PC-3 (cell line): ENCODE measurements at regions not wholly inside any gene's neighbourhood (a gene's known extent, or its start where the extent isn't known, plus 50 kb on each side); places are given as distances from the start of the nearest gene placed in this dataset.

Experiments used
- ATAC-seq: fragments of 200-7000 bp; cut with Tn5 transposase; 2 replicates; pipeline ENCODE4 v1.9.1; 2020; ENCODE audit warnings: mild to moderate bottlenecking, moderate library complexity
- BruUV-seq: library from RNA; stranded (reverse); fragments of 400-500 nt; replicated peaks from 2 replicates; lab custom pipeline; 2021; lab: Mats Ljungman, UMichigan
- CTCF ChIA-PET: fragments of 300-600 bp; sonication (Branson Sonifier 250); formaldehyde crosslinking; loops from one replicate; lab custom pipeline; 2022; ENCODE audit warnings: antibody characterized with exemption; lab: Charles Lee
- POLR2A ChIA-PET: fragments of 300-600 bp; sonication (Branson Sonifier 250); formaldehyde crosslinking; loops from one replicate; lab custom pipeline; 2022; ENCODE audit warnings: antibody characterized with exemption; ENCODE audit not compliant: unreplicated experiment; lab: Charles Lee
- DNase-seq: peaks from one replicate; pipeline ENCODE4 v3.0.0-alpha.2; 2015
- H2AFZ ChIP-seq: fragments of 300-600 bp; sonication (generic); 2 replicates; pipeline ENCODE4 v1.6.0; 2016; ENCODE audit warnings: antibody characterized with exemption, low read length
- H3F3A ChIP-seq: fragments of 300-600 bp; sonication (generic); one replicate; pipeline ENCODE4 v1.6.0; 2017; ENCODE audit warnings: antibody characterized with exemption, low read length, control low read depth, mild to moderate bottlenecking; ENCODE audit not compliant: unreplicated experiment
- H3K27ac ChIP-seq: fragments of 300-600 bp; sonication (generic); 2 replicates; pipeline ENCODE4 v1.5.1; 2016; ENCODE audit warnings: mild to moderate bottlenecking, low read length
- H3K27me3 ChIP-seq: fragments of 300-600 bp; sonication (generic); 2 replicates; pipeline ENCODE4 v1.6.1; 2016; ENCODE audit warnings: low read length, mixed read lengths
- H3K36me3 ChIP-seq: fragments of 300-600 bp; sonication (generic); 2 replicates; pipeline ENCODE4 v1.6.1; 2016; ENCODE audit warnings: low read depth, mixed run types, low read length, mixed read lengths
- H3K4me1 ChIP-seq: fragments of 300-600 bp; sonication (generic); 2 replicates; pipeline ENCODE4 v1.5.1; 2016; ENCODE audit warnings: low read length; ENCODE audit not compliant: insufficient read depth
- H3K4me2 ChIP-seq: fragments of 300-600 bp; sonication (generic); 2 replicates; pipeline ENCODE4 v1.6.0; 2016; ENCODE audit warnings: low read length
- H3K4me3 ChIP-seq: fragments of 300-600 bp; sonication (generic); 2 replicates; pipeline ENCODE4 v1.5.1; 2016; ENCODE audit warnings: mild to moderate bottlenecking, low read length, mixed read lengths
- H3K79me2 ChIP-seq: fragments of 300-600 bp; sonication (generic); 2 replicates; pipeline ENCODE4 v1.6.1; 2017; ENCODE audit warnings: low read length, mixed read lengths
- H3K9ac ChIP-seq: fragments of 300-600 bp; sonication (generic); 2 replicates; pipeline ENCODE4 v1.6.0; 2016; ENCODE audit warnings: mild to moderate bottlenecking, low read length
- H3K9me2 ChIP-seq: fragments of 300-600 bp; sonication (generic); replicated peaks from 2 replicates; pipeline ENCODE4 v1.6.1; 2016; ENCODE audit warnings: mixed run types, low read length, mixed read lengths
- H3K9me3 ChIP-seq: fragments of 300-600 bp; sonication (generic); 2 replicates; pipeline ENCODE4 v1.6.1; 2016; ENCODE audit warnings: low read length, mixed read lengths
- H4K20me1 ChIP-seq: fragments of 300-600 bp; sonication (generic); 2 replicates; pipeline ENCODE4 v1.6.1; 2016; ENCODE audit warnings: low read length, mixed read lengths
- CTCF ChIP-seq: fragments of 300-600 bp; sonication (generic); conservative IDR thresholded peaks from 2 replicates; pipeline ENCODE4 v1.5.1; 2017; ENCODE audit warnings: antibody characterized with exemption, low read depth, mild to moderate bottlenecking, low read length
- EZH2 ChIP-seq: fragments of 300-600 bp; sonication (generic); IDR thresholded peaks from one replicate; pipeline ENCODE4 v1.6.1; 2017; ENCODE audit warnings: antibody characterized with exemption, mild to moderate bottlenecking, low read length; ENCODE audit not compliant: unreplicated experiment
- EZH2phosphoT487 ChIP-seq: fragments of 300-600 bp; sonication (generic); IDR thresholded peaks from 2 replicates; pipeline ENCODE4 v1.6.1; 2018; ENCODE audit warnings: mild to moderate bottlenecking, antibody characterized with exemption, low read length, borderline replicate concordance
- intact Hi-C: fragments of 100-400 bp; cut with micrococcal nuclease; formaldehyde crosslinking; loops from 2 replicates; pipeline ENCODE4 v1.9.0; 2023

DNA sequence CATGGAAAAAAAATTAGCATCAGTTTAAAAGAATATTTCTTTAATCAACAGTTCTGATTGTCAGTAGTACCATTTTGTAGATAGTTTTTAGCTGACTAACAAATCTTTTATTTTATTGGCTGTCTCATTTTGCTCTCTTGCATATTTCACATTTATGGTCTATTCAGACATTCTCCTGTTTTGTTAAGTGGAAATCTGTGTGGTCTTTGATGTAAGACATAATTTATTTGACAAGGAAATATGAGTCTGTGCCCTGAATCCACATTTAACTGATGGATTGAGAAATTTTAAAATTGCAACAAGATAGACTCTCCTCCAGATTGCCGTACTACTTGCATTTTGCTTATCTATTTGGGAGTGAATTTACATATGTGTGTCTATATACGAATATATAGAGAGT is 96.3 kb upstream of the ATP5MC3 start:
- no peaks in the 10 kb centered on the region for H3K9me2 ChIP-seq
- no peaks in the 10 kb centered on the region for H3K9me3 ChIP-seq
- no peak overlapping the region for H2AFZ ChIP-seq
- ATAC-seq (no peak), DNase-seq (no peak)
- no peak overlapping the region for H3K9ac ChIP-seq
- no peak overlapping the region for H3K4me3 ChIP-seq
- TF ChIP-seq CTCF, result no peak
- no peak for TF ChIP-seq EZH2
- TF ChIP-seq EZH2phosphoT487, result no peak
- H3K27me3 ChIP-seq, result peaks cover 50% of the 10 kb centered on the region
- H3K79me2 ChIP-seq, result no peaks in the 10 kb centered on the region
- no peaks in the 10 kb centered on the region for H3F3A ChIP-seq
- no peaks in the 10 kb centered on the region for H4K20me1 ChIP-seq
- no TSS peak for BruUV-seq
- intact Hi-C loops, result no loop called here
- H3K4me2 ChIP-seq, result no peak overlapping the region
- CTCF ChIA-PET, result no interaction called here
- H3K27ac ChIP-seq, result no peak overlapping the region
- H3K4me1 ChIP-seq, result no peaks in the 10 kb centered on the region
- H3K36me3 ChIP-seq, result no peaks in the 10 kb centered on the region
- POLR2A ChIA-PET, result no interaction called here

DNA sequence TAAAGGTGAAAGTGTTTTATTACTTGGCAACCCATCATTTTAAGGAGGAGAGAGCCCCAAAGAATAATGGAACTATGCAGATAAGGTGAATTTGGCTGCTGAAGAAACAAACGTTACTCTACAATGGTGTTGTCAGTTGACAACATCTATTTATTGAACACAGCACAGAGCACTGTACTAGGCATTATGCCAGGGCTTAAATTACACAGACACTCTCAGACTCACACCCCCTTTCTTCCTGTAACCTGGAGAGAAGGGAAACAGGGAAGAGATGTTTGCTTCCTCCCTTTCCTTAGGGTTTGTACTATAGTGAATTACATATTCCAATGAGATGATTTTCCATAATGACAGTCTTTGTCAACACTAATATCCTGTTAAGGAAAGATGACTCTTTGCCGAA is 94.0 kb upstream of the ATP5MC3 start:
- ATAC-seq, result no peak
- Histone ChIP-seq H3K36me3 (no peaks in the 10 kb centered on the region), H2AFZ (no peak overlapping the region), H3K4me2 (no peak overlapping the region), H3K79me2 (no peaks in the 10 kb centered on the region), H3K9me2 (no peaks in the 10 kb centered on the region), H3K4me3 (no peak overlapping the region), H3K27ac (no peak overlapping the region), H3K9ac (no peak overlapping the region), H3K4me1 (no peaks in the 10 kb centered on the region), H3F3A (no peaks in the 10 kb centered on the region), H4K20me1 (no peaks in the 10 kb centered on the region), H3K27me3 (peaks cover 70% of the 10 kb centered on the region), H3K9me3 (no peaks in the 10 kb centered on the region)
- no TSS peak for BruUV-seq
- DNase-seq, result no peak
- POLR2A ChIA-PET, result no interaction called here
- CTCF ChIA-PET, result no interaction called here
- TF ChIP-seq EZH2phosphoT487 (no peak), EZH2 (no peak), CTCF (no peak)
- intact Hi-C loops, result no loop called here

DNA sequence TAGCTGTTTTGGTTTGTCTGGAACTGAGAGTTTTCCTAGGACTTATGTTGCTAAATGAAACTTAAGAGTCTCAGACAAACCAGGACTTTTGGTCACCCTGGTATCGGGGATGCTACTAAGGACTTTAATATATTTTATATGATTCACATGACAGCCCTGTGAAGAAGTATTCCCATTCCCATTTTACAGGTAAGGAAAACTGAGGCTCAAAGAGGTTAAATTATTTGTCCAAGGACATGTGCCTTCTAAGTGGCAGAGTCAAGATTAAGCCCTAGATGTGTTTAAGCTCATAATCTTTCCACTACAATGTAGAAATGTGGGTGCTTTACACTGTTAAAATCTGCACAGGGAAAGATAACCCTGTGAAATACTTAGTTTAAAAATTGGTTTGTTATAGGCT is 77.7 kb upstream of the ATP5MC3 start:
- POLR2A ChIA-PET, result no interaction called here
- BruUV-seq, result no TSS peak
- no peaks in the 10 kb centered on the region for H3K36me3 ChIP-seq
- ATAC-seq, result no peak
- no peak overlapping the region for H3K9ac ChIP-seq
- H2AFZ ChIP-seq, result no peak overlapping the region
- no peaks in the 10 kb centered on the region for H3K4me1 ChIP-seq
- peaks cover 41% of the 10 kb centered on the region for H3K27me3 ChIP-seq
- no peaks in the 10 kb centered on the region for H3K9me3 ChIP-seq
- H3K27ac ChIP-seq, result no peak overlapping the region
- no peaks in the 10 kb centered on the region for H3K9me2 ChIP-seq
- CTCF ChIA-PET, result interaction anchor here (0.6 kb wide), 1 partner anchor 30 kb away, joined by 13 read pairs; no protein-coding TSS in a partner anchor
- no peaks in the 10 kb centered on the region for H4K20me1 ChIP-seq
- H3F3A ChIP-seq, result no peaks in the 10 kb centered on the region
- no peak for TF ChIP-seq CTCF
- no peak for TF ChIP-seq EZH2
- no peak for TF ChIP-seq EZH2phosphoT487
- no peak overlapping the region for H3K4me2 ChIP-seq
- no peak overlapping the region for H3K4me3 ChIP-seq
- no peak for DNase-seq
- intact Hi-C loops, result no loop called here
- H3K79me2 ChIP-seq, result no peaks in the 10 kb centered on the region
